Prostate gland (tissue), 2 donors: ENCODE measurements at regions not wholly inside any gene's neighbourhood (a gene's known extent, or its start where the extent isn't known, plus 50 kb on each side); places are given as distances from the start of the nearest gene placed in this dataset.

Source experiments
- POLR2AphosphoS5 ChIP-seq: sonication (generic); formaldehyde crosslinking; IDR thresholded peaks from one replicate; pipeline ENCODE4 v1.6.1; 2017; ENCODE audit warnings: antibody characterized with exemption
- TF ChIP-seq, protein P1 (sequence below), 4 experiments: fragments of 200-600 bp in 2 of 4; fragments of 450-650 bp in 2 of 4; sonication (generic) in 2 of 4; IDR thresholded peaks; 1 replicate in 3 of 4; 2 replicates in 1 of 4; pipeline ENCODE4 v1.5.1; 2016 to 2019; ENCODE audit warnings: antibody characterized with exemption in 4 of 4, mild to moderate bottlenecking in 2 of 4, moderate library complexity in 2 of 4

DNA sequence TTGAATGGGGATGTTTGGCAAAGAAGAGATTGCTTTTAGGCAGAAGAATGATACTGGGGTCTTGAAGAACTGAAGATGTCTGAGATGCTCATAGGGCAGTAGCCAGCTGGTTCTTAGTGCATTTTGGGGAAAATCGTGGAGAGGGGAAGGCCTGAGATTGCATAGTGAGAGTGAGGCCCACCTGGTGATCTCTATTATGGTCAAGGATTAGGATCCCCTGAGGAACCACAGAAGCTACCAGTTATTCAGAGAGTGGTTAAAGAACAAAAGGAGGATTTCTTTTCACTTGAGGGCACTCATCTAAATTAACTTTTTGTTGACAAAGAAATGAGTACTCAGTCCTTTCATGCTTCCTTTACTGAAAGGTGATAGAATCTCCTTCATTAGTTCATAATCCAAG is 271.3 kb upstream of the HAND2 start:
- TF ChIP-seq POLR2AphosphoS5: no peak
- TF ChIP-seq, protein P1, sequence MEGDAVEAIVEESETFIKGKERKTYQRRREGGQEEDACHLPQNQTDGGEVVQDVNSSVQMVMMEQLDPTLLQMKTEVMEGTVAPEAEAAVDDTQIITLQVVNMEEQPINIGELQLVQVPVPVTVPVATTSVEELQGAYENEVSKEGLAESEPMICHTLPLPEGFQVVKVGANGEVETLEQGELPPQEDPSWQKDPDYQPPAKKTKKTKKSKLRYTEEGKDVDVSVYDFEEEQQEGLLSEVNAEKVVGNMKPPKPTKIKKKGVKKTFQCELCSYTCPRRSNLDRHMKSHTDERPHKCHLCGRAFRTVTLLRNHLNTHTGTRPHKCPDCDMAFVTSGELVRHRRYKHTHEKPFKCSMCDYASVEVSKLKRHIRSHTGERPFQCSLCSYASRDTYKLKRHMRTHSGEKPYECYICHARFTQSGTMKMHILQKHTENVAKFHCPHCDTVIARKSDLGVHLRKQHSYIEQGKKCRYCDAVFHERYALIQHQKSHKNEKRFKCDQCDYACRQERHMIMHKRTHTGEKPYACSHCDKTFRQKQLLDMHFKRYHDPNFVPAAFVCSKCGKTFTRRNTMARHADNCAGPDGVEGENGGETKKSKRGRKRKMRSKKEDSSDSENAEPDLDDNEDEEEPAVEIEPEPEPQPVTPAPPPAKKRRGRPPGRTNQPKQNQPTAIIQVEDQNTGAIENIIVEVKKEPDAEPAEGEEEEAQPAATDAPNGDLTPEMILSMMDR (IDR thresholded peaks at IDR 0.05): no peak
